ENCODE measurements at regions not wholly inside any gene's neighbourhood (a gene's known extent, or its start where the extent isn't known, plus 50 kb on each side); places are given as distances from the start of the nearest gene placed in this dataset.

- ChIA-PET POLR2A (no interaction called here), CTCF (no interaction called here)
- TF ChIP-seq FOXK2 (IDR thresholded peaks at IDR 0.05), result no peak
- no peak for TF ChIP-seq HDGF (IDR thresholded peaks at IDR 0.05; ENCODE audit: borderline replicate concordance)
- TF ChIP-seq CTBP1 (IDR thresholded peaks at IDR 0.05; ENCODE audit: borderline replicate concordance), result no peak
- TF ChIP-seq SUZ12 (IDR thresholded peaks at IDR 0.05), result no peak
- no peak for TF ChIP-seq LEF1 (IDR thresholded peaks at IDR 0.05; ENCODE audit: borderline replicate concordance)
- no peak for TF ChIP-seq L3MBTL2 (conservative IDR thresholded peaks at IDR 0.05)
- TF ChIP-seq FOXM1 (IDR thresholded peaks at IDR 0.05; ENCODE audit: borderline replicate concordance), result no peak
- TF ChIP-seq BHLHE40 (IDR thresholded peaks at IDR 0.05; ENCODE audit: borderline replicate concordance), result no peak
- no peak for TF ChIP-seq ZNF384 (IDR thresholded peaks at IDR 0.05)
- TF ChIP-seq TARDBP (IDR thresholded peaks at IDR 0.05), result no peak
- TF ChIP-seq SP1 (IDR thresholded peaks at IDR 0.05), result no peak
- no peak for TF ChIP-seq ELF4 (IDR thresholded peaks at IDR 0.05)
- no peak for TF ChIP-seq ARNT (IDR thresholded peaks at IDR 0.05)
- TF ChIP-seq NFRKB (IDR thresholded peaks at IDR 0.05), result no peak
- no peak for TF ChIP-seq PKNOX1 (IDR thresholded peaks at IDR 0.05)
- no peak for TF ChIP-seq FOXA1 (IDR thresholded peaks at IDR 0.05)
- DNase-seq (ENCODE audit: extremely low spot score), result no peak
These were observed 712.3 kb downstream of the PTPRU start for GRCh38 chr1:29948581-29948980.

- TF ChIP-seq FOXK2 (IDR thresholded peaks at IDR 0.05) (no peak), NFRKB (IDR thresholded peaks at IDR 0.05) (no peak), ZNF384 (IDR thresholded peaks at IDR 0.05) (no peak), FOXM1 (IDR thresholded peaks at IDR 0.05; ENCODE audit: borderline replicate concordance) (no peak), ARNT (IDR thresholded peaks at IDR 0.05) (no peak), CTBP1 (IDR thresholded peaks at IDR 0.05; ENCODE audit: borderline replicate concordance) (no peak), BHLHE40 (IDR thresholded peaks at IDR 0.05; ENCODE audit: borderline replicate concordance) (no peak), TARDBP (IDR thresholded peaks at IDR 0.05) (no peak), HDGF (IDR thresholded peaks at IDR 0.05; ENCODE audit: borderline replicate concordance) (no peak), SUZ12 (IDR thresholded peaks at IDR 0.05) (no peak), L3MBTL2 (conservative IDR thresholded peaks at IDR 0.05) (no peak), FOXA1 (IDR thresholded peaks at IDR 0.05) (no peak), PKNOX1 (IDR thresholded peaks at IDR 0.05) (no peak), SP1 (IDR thresholded peaks at IDR 0.05) (no peak), LEF1 (IDR thresholded peaks at IDR 0.05; ENCODE audit: borderline replicate concordance) (no peak), ELF4 (IDR thresholded peaks at IDR 0.05) (no peak)
- ChIA-PET POLR2A (no interaction called here), CTCF (no interaction called here)
- DNase-seq (ENCODE audit: extremely low spot score), result no peak
These were observed 709.7 kb downstream of the PTPRU start for GRCh38 chr1:29946057-29946456.

GRCh38 chr1:29945426-29945825 lies 709.1 kb downstream of the PTPRU start:
- peak; percentile 25; the same call in 1 of the 2 replicates for TF ChIP-seq PKNOX1 (IDR thresholded peaks at IDR 0.05)
- no peak for TF ChIP-seq L3MBTL2 (conservative IDR thresholded peaks at IDR 0.05)
- CTCF ChIA-PET, result no interaction called here
- POLR2A ChIA-PET, result no interaction called here
- no peak for DNase-seq (ENCODE audit: extremely low spot score)

GRCh38 chr1:29944253-29944905 lies 708.1 kb downstream of the PTPRU start:
- TF ChIP-seq BHLHE40 (IDR thresholded peaks at IDR 0.05; ENCODE audit: borderline replicate concordance) (no peak), ELF4 (IDR thresholded peaks at IDR 0.05) (no peak), PKNOX1 (IDR thresholded peaks at IDR 0.05) (no peak), HDGF (IDR thresholded peaks at IDR 0.05; ENCODE audit: borderline replicate concordance) (no peak), SUZ12 (IDR thresholded peaks at IDR 0.05) (no peak), FOXM1 (IDR thresholded peaks at IDR 0.05; ENCODE audit: borderline replicate concordance) (no peak), ZNF384 (IDR thresholded peaks at IDR 0.05) (no peak), L3MBTL2 (conservative IDR thresholded peaks at IDR 0.05) (no peak), CTBP1 (IDR thresholded peaks at IDR 0.05; ENCODE audit: borderline replicate concordance) (no peak), NFRKB (IDR thresholded peaks at IDR 0.05) (no peak), SP1 (IDR thresholded peaks at IDR 0.05) (no peak)
- no peak for DNase-seq (ENCODE audit: extremely low spot score)
- POLR2A ChIA-PET, result no interaction called here
- CTCF ChIA-PET, result no interaction called here

- TF ChIP-seq PKNOX1 (IDR thresholded peaks at IDR 0.05), result no peak
- TF ChIP-seq CTBP1 (IDR thresholded peaks at IDR 0.05; ENCODE audit: borderline replicate concordance), result no peak
- TF ChIP-seq FOXA1 (IDR thresholded peaks at IDR 0.05), result no peak
- no peak for TF ChIP-seq BHLHE40 (IDR thresholded peaks at IDR 0.05; ENCODE audit: borderline replicate concordance)
- TF ChIP-seq NFRKB (IDR thresholded peaks at IDR 0.05), result no peak
- no peak for TF ChIP-seq LEF1 (IDR thresholded peaks at IDR 0.05; ENCODE audit: borderline replicate concordance)
- no peak for TF ChIP-seq ELF4 (IDR thresholded peaks at IDR 0.05)
- no peak for TF ChIP-seq ARNT (IDR thresholded peaks at IDR 0.05)
- TF ChIP-seq HDGF (IDR thresholded peaks at IDR 0.05; ENCODE audit: borderline replicate concordance), result no peak
- TF ChIP-seq ZNF384 (IDR thresholded peaks at IDR 0.05), result no peak
- TF ChIP-seq FOXM1 (IDR thresholded peaks at IDR 0.05; ENCODE audit: borderline replicate concordance), result no peak
- no peak for TF ChIP-seq L3MBTL2 (conservative IDR thresholded peaks at IDR 0.05)
- TF ChIP-seq TARDBP (IDR thresholded peaks at IDR 0.05), result no peak
- no peak for DNase-seq (ENCODE audit: extremely low spot score)
- ChIA-PET CTCF (no interaction called here), POLR2A (no interaction called here)
These were observed 706.7 kb downstream of the PTPRU start for GRCh38 chr1:29943034-29943433.
